Retinal pigment epithelial cell (primary cell): ENCODE measurements at regions not wholly inside any gene's neighbourhood (a gene's known extent, or its start where the extent isn't known, plus 50 kb on each side); places are given as distances from the start of the nearest gene placed in this dataset.
"Not testable (repeated sequence)": the region's sequence is repeated elsewhere in the genome, so short reads cannot be mapped to it uniquely, and the experiment has no call there.

Experiments used
- DNase-seq: peaks from one replicate; pipeline ENCODE4 v3.0.0-alpha.2; 2010; ENCODE audit warnings: low read depth
- H3K4me3 ChIP-seq: 2 replicates; pipeline ENCODE4 v1.5.1; 2011; ENCODE audit warnings: mild to moderate bottlenecking, low read length, control low read depth, moderate library complexity
- TF ChIP-seq, protein P1 (sequence below): conservative IDR thresholded peaks from 2 replicates; pipeline ENCODE4 v1.5.1; 2011; ENCODE audit warnings: low read depth, low read length, control low read depth, inconsistent platforms

DNA sequence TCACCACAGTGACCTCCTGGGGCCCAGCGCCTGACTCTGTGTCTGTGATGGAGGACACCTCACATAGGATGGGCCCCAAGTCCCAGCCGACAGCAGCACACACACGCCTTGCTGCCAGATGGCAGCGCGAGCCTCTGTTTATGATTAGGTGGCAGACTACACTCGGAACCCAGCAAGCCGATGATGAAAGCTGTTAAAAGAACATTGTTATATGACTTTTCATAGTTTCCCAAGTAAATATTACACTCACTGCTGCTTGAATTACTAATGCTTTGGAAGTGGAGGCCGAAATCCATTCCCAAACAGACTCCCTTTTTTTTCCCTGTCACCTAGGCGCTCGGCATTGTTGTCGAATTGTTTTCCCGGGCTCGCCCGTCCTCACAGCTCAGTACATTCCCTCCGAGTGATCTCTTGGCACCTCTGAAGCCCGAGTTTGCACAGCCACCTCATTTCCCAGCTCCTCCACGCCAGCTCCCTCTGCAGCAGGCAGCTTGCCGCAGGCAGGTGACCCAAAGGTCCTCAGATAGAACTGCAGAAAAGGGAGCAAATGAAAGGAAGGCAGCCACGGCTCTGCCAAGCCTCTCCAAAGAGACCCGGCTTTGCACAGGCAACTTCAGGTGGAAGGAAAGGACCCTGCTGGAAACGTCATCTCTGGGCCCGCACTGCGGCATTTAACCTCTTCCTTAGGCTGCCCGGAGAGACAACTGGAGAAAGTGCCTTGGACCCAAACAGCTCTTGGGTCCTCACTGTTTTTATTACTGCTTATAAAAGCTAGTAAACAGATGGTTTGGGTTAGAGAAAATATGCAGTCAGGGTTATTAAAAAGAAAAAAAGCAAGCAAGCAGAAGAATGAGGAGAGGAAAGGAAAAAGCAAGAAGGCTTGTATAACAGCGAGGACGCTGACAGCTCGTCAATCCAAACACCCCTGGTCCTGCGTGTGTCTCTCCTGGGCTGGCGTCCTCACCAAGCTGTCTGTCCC, 72.2 kb upstream of the SLC25A33 start:
- no peak overlapping the region for H3K4me3 ChIP-seq
- TF ChIP-seq, protein P1, sequence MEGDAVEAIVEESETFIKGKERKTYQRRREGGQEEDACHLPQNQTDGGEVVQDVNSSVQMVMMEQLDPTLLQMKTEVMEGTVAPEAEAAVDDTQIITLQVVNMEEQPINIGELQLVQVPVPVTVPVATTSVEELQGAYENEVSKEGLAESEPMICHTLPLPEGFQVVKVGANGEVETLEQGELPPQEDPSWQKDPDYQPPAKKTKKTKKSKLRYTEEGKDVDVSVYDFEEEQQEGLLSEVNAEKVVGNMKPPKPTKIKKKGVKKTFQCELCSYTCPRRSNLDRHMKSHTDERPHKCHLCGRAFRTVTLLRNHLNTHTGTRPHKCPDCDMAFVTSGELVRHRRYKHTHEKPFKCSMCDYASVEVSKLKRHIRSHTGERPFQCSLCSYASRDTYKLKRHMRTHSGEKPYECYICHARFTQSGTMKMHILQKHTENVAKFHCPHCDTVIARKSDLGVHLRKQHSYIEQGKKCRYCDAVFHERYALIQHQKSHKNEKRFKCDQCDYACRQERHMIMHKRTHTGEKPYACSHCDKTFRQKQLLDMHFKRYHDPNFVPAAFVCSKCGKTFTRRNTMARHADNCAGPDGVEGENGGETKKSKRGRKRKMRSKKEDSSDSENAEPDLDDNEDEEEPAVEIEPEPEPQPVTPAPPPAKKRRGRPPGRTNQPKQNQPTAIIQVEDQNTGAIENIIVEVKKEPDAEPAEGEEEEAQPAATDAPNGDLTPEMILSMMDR: no peak
- no peak for DNase-seq

DNA sequence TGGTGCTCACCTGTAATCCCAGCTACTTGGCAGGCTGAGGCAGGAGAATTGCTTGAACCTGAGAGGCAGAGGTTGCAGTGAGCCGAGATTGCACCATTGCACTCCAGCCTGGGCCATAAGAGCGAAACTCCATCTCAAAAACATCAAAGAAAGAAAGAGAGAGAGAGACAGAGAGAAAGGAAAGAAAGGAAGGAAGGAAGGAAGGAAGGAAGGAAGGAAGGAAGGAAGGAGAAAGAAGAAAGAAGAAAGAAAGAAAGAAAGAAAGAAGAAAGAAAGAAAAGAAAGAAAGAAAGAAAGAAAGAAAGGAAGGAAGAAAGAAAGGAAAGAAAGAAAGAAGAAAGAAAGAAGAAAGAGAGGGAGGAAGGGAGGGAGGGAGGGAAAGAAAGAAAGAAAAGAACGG, 69.4 kb upstream of the SLC25A33 start:
- not testable (repeated sequence) for DNase-seq, H3K4me3 ChIP-seq

DNA sequence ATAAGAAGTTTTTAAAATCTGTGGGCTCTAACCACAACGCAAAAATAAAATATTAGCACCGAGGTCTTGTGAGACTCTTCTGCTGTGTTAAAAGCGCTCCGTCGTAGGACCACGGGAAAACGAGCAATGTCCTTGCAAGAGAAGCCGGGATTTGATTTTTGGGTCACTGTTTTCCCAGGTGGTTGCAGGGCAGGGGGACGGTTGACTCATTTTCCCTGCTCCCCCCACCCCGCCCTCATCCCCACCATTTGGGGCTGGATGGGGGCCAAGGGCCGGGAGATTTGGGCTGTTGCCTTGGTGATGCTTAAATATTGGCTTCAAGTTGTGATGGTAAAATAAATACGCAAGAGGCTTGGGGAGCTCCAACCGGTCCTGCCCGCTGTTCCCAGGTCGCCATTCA, 67.6 kb upstream of the SLC25A33 start:
- DNase-seq: no peak
- H3K4me3 ChIP-seq: no peak overlapping the region
- TF ChIP-seq, protein P1: no peak

DNA sequence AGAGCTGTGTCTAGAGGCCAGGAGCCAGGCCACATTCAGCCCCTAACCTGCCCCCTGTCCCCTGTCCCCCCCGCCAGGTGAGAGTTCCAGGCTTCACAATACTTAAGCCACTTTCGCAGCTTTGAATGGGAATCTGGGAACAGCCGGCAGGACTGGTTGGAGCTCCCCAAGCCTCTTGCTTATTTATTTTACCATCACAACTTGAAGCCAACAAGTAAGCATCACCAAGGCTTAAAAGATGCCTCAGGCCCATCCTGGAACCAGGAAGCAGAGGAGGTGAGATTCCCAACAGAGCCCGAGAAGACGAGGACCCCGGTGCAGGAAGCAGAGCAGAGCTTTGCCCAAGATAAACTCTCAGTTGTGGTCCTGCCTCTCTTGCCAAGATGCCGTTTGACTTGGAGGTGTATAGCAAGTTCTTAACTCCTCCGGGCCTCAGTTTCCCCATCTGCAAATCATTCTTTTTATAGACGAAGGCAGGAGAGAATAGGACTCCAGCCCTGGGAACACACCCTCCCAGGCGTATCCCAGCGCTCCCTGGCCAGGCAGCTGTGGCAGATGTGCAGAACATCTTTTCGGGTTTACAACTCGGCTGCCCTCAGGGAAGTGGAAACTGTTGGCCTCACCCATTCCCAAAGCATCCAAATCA, 66.8 kb upstream of the SLC25A33 start:
- H3K4me3 ChIP-seq: no peak overlapping the region
- TF ChIP-seq, protein P1: no peak
- DNase-seq: no peak

- TF ChIP-seq, protein P1: no peak
- no peak for DNase-seq
Measured at GRCh38 chr1:9473032-9473807, 66.0 kb upstream of the SLC25A33 start.

GRCh38 chr1:9475061-9475627, 64.1 kb upstream of the SLC25A33 start:
- TF ChIP-seq, protein P1: no peak
- DNase-seq: no peak
- H3K4me3 ChIP-seq: no peak overlapping the region

More at GRCh38 chr1:9473032-9473807, 66.0 kb upstream of the SLC25A33 start:
- no peak overlapping the region for H3K4me3 ChIP-seq
